ENCODE measurements at regions not wholly inside any gene's neighbourhood (a gene's known extent, or its start where the extent isn't known, plus 50 kb on each side); places are given as distances from the start of the nearest gene placed in this dataset.

DNA sequence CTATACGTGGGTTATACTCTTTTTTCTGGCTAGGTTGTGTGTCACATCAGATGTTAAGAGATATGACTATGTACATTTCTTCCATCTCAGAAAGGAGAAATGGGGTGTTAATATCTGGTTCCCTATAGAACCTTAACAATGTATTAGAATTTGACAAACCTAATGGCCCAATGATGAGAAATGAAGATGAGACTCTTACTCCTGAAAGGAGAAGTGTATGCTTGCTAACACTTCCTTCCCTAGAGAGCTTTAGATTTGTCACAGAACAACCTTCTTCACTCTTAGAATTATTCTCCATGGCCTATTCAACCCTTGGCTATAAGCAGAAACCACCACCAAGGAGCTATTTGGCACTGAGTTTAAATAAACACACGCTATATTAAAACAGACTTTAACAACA lies 839.6 kb downstream of the GALC start:
- no peak for DNase-seq

DNA sequence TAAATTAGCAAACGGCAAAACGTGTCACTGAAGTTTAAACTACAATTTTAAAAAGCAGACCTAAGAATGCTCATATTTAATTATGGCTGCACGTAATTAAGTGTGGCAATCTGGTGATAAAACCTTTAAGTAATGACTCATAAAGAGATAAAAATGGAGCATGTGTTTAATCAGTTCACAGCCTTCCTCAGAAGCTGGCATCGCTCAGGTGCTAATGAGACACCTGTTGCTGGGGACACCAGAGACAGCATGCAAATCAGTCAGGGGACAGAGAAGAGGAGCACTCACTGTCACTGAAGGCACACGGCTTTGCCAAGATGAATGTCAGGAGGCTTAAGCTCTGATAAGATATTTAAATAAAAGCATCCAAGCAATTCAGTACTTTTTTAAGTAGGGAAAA lies 840.3 kb downstream of the GALC start:
- DNase-seq: no peak

DNA sequence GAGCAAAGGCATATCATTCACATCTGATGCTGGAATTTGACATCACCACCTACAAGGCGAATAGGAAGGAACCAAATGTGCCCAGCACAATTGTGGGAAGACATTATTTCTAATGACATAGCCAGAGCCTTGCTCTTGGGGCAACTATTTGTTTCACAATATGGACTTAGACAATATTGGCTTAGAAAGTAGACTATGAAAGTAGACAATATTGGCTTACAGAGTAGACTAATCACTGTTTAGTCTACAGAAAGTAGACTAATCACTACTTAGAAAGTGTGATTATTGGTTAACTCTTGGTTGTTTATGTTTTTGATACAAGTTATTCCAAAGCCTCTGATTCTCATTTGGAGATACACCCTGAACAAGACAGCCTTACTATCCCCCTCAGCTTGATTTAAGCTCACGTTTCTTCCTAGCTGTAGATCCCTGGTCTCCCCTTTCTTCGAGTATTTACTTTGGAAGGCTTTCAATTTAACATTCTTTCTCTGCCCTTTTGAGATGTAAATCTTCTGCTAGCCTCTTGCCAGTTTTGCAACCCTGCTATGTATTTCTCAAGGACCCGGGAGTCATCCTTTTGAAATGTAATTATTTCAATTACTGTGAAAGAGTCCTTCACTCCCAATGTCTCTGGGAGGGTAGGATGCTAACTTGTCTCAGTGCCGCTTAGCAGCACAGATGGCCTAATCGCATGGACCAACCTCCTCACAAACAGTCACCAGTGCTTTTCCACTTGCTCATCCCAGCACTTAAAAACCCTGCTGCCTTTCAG lies 843.2 kb downstream of the GALC start:
- DNase-seq: no peak

DNA sequence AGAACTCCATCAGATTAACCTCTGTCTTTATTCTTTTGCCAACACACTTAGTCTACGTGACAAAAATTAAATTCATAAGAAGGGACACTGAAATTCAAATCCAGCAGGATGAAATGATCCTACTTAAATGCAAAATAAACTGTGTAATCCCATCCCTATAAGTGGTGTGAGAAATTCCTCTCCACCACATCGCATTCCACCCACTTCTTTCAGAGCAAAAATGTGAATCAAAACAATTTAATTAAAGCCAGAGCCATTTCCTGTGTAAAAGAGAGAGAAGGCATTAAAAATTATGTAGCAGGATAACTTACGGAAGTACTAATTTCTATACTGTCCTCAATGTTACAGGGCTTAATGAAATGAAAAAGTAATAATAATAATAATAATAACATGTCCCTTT lies 844.3 kb downstream of the GALC start:
- no peak for DNase-seq

DNA sequence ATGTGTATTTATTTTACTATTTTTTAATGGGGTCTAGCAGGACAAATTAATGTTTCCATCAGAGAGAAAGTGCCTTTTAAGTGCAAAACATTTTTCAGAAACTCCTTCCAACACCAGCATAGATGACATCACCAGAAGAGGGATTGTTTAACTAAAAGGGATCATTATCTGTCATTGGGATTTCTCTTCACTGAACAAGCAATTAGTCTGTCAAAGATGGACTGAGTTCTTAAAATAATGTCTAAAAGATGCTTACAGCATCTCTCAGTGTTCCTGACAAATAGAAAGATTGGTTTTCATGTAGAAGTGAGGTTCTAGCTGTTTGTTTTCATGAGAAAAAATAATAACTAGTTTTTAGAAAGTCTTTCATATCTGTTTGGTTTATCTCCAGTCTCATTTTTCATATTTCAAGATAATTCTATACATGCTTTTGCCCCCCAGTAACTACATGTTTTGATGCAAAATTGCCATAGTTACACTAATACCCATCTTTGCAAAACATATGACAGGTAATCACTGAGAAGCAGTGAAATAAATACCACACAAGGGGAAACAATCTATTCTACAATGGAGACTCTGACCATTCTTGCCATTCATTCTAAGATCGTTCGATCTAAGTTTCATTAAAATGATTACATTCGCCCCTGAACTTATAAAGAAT lies 850.3 kb downstream of the GALC start:
- no peak for DNase-seq

DNA sequence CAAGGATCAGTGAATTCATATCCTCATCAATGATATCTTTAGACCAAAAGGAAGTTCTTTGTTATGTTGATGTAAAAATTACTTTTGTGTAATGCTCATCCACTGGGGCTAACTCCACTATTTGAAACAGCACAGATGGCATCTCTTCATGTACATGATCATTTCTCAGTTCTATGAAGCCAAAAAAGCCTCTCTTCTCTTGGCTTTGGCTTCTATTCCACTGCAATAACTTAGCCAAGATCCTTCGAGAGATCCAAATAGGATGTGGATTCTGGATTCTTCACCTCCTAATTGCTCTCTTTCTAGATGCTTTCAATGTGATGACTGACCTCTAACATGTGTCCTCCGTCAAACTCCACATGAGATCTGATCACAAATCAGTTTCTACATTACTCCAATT lies 851.2 kb downstream of the GALC start:
- no peak for DNase-seq

DNA sequence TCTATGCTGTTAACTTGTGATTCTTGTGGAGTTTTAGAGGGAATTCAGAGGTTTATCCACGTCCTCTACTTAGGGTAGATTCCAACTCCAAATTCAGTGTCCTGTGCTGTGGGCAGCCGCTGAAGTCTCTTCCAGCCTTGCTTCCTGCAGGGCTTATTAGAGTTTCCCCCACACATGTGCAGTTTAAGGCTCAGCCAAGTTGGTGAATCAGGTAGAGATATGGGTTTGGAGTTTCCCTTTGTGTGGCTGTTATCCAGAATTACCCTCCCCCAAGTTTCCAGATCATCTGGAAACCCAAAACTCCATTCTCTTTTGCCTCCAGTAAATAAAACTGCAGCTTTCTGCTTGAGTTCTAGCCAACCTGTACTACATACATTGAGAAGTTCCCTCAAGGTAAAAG lies 853.7 kb downstream of the GALC start:
- no peak for DNase-seq

DNA sequence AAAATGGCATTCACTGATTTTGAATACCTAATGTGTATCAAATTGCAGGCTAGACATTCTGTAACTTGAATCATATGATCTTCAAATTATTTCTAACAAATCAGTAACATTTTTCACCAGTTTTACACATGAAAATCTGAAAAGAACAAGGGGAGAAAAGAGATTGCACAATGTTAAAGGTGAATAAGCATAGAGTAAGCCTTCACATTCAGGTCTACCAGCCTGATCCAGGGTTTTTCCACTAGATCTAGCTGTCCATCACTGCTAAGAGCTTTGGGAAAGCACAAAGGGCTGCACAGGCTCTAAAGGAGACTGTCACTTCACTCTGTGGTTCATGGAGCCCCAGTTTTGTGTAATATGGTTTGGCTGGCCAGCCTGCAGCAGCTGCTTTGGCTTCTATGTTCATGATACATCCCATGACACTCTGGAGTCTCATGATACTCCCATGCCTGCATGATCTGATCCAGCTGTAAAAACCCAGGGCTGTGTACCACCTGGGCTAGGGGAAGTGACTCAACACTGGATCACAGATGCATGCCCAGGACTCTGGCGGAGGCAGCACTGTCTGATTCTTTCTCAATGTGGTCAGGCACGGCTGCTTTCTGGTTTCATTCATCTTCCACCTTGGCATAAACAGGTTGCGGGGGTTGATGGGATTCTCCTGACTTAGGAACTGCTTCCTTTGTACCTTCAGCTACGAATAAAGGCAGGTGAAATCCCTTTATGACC lies 859.7 kb downstream of the GALC start:
- DNase-seq: no peak

DNA sequence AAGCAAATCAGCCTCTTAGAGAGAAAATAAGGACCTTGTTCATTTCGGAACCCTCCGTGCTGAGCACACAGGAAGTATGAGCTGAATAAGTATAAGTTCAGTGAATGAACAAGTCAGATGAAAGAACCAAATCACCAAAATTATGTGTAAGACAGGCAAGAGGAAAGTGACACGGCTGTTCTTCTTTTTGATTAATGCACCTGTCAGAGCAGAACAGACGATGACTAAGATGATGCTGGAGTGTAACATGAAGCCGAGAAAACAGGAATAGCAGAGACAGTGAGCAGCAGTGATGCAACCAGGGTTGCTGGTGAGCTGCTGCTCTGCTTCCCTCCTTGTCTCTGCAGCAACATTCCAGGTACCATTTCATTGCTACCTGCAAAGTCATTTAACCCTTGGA lies 861.1 kb downstream of the GALC start:
- no peak for DNase-seq

DNA sequence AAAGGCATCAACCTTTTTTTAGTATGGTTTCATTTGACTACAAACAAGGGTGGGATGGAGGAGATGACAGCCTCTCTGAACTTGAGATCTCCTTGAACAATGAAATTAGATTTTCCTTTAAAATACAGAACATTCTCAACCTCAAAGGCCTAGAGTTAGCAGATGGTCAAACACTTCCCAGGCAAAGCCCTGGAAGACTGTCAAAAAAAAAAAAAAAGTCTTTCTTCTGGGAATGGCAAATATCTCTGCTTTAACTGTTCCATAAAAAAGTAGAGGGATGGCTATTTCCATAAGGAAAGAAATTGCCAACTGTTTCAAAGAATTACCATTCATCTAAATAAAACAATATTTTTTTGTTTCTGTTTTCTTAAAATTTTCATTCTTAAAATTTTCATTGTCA lies 870.8 kb downstream of the GALC start:
- no peak for DNase-seq

DNA sequence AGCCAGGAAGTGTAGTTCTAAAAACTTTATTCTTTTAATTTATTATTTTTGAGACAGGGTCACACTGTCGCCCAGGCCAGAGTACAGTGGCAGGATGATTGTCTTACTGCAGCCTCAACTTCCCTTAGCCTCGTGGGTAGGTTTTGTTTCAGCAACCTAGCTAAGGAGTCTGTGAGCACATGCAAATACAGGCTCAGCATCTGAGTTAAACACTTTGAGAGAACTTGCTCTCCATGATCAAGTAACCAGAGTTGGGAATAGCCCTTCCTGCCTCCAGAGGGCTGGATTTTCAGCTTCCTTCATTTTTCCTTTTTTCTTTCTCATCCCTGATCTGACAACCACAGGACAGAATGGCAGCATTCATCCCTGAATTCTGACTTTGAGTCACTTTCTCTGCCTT lies 871.3 kb downstream of the GALC start:
- no peak for DNase-seq

DNA sequence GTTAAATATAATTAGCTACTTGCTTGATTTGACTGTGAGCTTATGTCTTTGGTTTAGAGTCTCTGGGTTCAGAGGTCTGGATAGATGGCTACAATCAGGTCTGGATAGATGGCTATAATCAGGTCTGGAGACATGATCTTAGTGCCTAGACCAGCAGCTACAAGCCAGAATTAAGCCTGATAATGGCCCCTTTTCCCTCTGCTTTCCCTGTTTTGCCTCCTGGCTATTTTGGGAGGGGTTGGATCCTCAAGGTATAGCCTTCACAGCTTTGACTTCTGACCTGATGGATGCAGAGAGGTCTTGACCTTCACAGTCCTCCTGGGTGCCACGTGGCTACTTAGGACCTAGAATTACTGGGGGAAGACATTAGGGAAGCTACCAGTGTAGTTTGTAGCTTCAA lies 877.7 kb downstream of the GALC start:
- DNase-seq: no peak

DNA sequence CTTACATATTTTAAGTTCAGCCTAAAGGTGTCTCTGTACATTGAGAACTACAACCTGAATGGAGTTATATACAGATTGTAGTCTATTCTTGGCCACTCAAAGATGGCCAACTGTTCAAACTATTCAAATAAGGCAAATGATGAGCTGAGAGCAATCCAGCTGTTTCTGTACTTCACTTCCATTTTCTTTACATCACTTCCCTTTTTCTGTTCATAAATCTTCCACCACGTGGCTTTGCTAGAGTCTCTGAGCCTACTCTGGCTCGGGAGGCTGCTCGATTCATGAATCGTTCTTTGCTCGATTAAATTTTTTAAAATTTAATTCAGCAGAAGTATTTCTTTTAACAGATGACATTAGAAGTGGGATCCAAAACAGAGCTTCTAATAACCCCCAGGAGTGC lies 879.7 kb downstream of the GALC start:
- DNase-seq: no peak

DNA sequence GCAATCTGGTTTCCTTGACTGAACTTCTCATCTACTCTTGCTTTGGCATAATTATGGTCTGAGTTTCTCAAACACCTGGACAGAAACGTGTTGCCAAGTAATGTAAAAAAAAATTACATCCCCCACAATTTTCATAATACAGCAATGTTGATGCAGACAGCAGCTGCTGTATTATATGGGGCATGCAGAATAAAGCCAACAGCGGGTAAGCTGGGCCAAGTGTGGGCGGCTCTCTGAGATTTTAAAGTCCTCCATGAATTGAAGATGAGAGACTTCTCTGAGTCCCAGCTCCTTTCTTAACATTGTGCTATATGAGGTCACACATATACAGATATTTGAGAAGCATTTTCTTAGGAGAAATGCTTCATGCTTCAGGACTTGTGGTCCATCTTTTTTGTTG lies 881.2 kb downstream of the GALC start:
- no peak for DNase-seq

DNA sequence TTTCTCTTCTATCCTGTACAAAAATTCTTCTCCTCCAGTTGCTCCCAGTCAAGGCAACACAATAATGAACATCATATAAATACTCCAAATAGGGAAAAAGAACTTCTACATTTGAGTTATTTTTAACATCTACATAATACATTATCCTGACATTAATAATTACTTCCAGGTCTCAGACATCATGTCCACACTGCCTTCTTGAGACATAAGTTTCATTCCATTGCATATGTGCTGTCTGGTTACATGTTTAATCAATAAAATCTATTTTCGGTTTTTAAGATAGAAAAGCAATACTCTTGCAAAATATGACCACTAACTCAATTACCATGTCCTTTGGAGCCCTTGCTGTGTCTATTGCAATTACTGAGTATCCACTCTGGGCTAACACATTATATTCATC lies 881.9 kb downstream of the GALC start:
- no peak for DNase-seq

DNA sequence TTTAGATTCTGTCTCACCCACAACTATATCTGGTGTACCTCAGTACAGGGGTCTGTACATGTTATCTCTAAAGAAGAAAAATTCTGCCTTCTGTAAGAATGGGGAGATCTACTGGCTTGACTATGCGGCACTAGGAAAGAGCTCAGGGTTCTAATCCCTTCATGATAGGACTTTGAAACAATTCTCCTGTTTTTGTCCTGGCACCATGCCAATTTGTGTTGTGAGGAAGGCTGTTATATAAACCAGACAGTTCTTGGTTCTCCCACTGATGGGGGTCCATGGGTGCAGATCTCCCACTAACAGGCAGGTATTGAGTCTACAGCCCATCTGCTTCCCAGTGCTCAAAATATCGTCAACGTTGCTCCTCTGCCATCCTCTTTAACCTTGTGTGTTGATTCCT lies 883.7 kb downstream of the GALC start:
- DNase-seq: no peak

DNA sequence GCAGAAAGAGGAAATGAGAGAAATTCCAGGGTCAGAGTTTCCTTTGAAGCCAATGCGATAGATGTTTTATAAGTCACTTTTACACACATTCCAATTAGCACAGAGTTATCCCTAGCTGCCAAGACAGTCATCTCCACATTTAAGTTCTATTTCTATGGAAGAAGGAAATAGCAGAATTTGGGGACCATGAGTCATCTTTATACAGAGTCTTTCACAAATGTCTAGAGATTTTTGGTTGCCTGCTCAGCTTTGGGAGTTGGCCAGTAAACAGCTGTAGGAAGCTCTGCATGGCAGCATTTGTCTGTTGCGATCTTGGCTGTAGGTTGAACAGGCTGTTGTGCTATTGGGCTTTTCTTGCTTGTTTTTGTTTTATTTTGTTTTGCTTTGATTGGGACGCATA lies 884.3 kb downstream of the GALC start:
- no peak for DNase-seq

DNA sequence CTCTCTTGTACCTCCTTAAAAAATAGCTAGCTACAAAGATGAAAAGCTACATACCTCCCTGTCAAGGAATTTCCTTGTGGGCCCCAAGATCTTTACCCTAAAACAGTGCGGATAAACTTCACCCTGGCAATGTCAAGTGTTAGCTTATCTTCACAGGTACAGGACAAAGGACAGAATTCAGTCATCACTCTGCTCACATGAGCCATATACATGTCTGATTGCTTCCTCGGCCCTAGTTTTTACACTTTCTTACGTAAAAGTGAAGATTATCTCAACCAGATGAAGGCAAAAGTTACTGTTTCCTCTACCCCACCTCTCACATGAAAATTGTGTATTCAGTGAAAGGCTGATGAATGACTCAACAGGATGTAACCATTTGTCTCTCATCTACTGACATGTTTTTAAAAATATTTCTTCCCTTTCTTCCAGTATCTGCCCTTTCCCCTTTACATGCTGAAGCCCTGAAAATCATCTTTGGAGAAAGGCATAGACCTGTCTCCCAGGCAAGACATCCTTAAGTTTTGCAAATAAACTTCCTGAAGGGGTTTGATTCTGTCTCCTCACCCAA lies 890.1 kb downstream of the GALC start:
- no peak for DNase-seq

DNA sequence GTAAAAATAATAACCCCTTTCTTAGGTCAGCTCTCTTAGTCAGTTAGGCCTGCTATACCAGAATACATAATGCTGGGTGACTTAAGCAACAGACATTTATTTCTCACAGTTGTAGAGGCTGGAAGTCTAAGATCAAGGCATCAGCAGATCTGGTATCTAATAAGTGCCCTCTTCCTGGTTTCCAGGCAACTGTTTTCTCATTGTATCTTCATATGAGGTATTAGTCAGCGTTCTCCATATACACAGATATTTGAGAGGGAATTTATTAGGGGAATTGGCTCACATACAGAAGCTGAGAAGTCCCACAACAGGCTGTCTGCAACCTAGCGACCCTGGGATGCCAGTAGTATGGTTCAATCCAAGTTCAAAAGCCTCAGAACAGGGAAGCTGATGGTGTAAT lies 896.0 kb downstream of the GALC start:
- DNase-seq: no peak

DNA sequence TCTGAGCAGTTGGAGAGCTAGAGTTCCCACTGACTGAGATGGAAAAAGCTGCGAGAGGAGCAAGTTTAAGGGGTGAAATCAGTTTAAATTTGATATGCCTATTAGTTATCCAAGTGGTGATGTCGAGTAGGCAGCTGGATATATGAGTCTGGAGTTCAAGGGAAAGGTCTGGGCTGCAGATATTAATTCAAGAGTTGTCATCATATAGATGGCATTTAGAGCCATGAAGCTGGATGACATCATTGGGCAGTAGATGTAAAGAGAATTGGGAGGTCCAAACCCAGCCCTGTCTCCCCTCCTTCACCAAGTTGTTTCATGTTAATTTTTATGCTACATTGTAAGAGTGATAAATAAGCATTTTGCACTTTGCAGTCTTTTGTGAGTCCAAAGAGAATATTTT lies 898.1 kb downstream of the GALC start:
- DNase-seq: no peak

DNA sequence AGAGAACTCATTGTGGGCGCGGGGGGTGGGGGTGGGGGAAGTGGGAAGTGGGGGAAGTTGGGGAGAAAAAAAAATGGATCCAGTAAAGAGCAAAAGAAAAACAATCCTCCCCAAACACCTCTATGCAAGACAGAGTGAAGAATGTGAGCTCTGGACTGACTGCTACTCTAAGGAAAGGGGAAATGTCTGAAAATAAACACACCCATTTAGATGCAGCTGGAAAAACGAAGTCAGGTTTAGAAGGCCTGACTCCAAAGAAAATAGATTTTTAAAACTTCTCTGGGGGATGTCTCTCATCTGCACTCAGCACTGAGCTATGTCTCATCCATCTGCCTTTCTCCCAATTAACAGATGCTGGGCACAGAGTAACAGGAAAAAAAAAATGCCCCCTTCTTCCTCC lies 904.4 kb downstream of the GALC start:
- no peak for DNase-seq

DNA sequence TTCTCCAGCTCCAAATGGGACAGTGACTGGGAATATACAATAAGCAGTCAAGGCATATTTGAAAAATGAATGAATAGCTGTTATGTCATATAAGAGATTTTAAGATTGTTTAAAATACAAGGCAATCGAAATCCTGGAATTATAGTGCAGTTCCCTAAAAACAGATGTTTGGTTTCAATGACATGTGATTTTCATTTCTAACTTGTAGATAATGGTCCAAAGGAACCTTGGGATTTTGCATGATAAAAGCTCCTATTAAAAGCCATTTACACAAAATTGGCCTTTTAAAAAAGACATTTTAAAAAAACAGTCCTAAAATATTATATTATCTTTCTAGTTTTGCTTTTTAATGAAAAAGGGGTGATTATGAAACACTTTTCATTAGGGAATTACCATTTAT lies 905.1 kb downstream of the GALC start:
- no peak for DNase-seq

DNA sequence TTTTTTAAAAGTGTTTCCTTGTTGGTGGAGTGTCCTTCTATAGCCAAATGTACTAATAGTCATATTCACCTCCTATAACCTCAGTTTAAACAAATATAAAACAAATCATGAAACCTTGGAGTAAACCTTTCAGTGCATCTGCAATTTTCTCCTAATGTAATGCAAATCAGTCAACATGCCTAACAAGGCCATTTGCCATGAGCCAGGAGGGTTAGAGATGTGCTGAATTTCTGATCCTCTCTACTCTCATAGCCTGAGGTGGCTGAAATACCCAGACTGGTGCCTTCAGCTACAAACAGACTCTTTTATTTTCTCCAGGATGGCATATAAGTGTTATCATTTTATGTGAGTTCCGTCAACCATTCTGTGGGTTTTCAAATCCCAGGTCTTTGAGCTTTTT lies 908.1 kb downstream of the GALC start:
- no peak for DNase-seq

DNA sequence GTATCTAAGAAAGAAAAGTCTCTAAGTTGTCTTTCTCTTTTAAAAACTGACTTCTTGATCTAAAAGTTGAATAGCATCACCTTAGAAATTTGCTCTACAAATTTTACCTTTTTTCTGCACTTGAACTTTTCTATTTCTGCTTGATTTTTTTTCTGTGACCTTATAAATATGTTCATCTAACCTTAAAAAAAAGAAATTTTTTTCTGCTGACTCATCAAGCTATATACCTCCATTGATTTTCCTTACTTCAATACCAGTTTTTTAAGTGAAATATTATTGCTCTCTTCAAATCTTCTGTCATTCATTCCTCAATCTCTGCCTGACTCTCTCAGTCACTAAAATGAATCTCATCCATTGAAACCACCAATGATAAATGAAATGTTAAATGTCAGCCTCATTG lies 910.1 kb downstream of the GALC start:
- DNase-seq: no peak

All from CD4-positive, alpha-beta T cell treated with Interferon alpha-2 for 1 hour (primary cell).